SK-N-SH (cell line): ENCODE measurements at regions not wholly inside any gene's neighbourhood (a gene's known extent, or its start where the extent isn't known, plus 50 kb on each side); places are given as distances from the start of the nearest gene placed in this dataset.

ENCODE experiments used
- CTCF ChIA-PET: fragments of 300-600, 350-600 bp; formaldehyde crosslinking; extraction: SDS; loops from one replicate; lab custom pipeline; 2021; lab: Yijun Ruan, JAX
- POLR2A ChIA-PET: fragments of 350-600 bp; sonication (Branson Sonifier 250); formaldehyde crosslinking; extraction: SDS; loops from one replicate; lab custom pipeline; 2020; ENCODE audit warnings: antibody characterized with exemption, inconsistent platforms; lab: Yijun Ruan, JAX
- DNase-seq: peaks from one replicate; pipeline ENCODE4 v3.0.0; 2012
- H2AFZ ChIP-seq: fragments of 200-600 bp; sonication (generic); 2 replicates; pipeline ENCODE4 v1.8.1; 2016; ENCODE audit warnings: antibody characterized with exemption, mild to moderate bottlenecking, low read depth
- H3F3A ChIP-seq: fragments of 200-600 bp; sonication (generic); replicated peaks from 2 replicates; pipeline ENCODE3; 2016; ENCODE audit warnings: antibody characterized with exemption, mild to moderate bottlenecking; ENCODE audit not compliant: insufficient read depth
- H3K27ac ChIP-seq, 2 experiments: fragments of 200-500 bp in 1 of 2; fragments of 200-600 bp in 1 of 2; sonication (Bioruptor generic) in 1 of 2; sonication (generic), shearing (Covaris generic) in 1 of 2; 2 replicates each; pipeline versions ENCODE4 v1.5.1 to v1.6.1; 2014 to 2016; ENCODE audit warnings: low read depth in 2 of 2, inconsistent platforms in 1 of 2, low read length in 1 of 2, mild to moderate bottlenecking in 1 of 2, mixed read lengths in 1 of 2
- H3K27me3 ChIP-seq: fragments of 200-600 bp; sonication (generic), shearing (Covaris generic); 2 replicates; pipeline ENCODE4 v1.6.1; 2016; ENCODE audit warnings: mixed run types; ENCODE audit not compliant: insufficient read depth
- H3K36me3 ChIP-seq, 2 experiments: fragments of 200-500 bp in 1 of 2; fragments of 200-600 bp in 1 of 2; sonication (Bioruptor generic) in 1 of 2; sonication (generic) in 1 of 2; replicated peaks in 1 of 2; 2 replicates each; pipeline versions ENCODE3 to v1.5.1; 2014 to 2016; ENCODE audit warnings: low read length in 1 of 2, mild to moderate bottlenecking in 1 of 2; ENCODE audit not compliant: insufficient read depth in 2 of 2, control insufficient read depth in 1 of 2
- H3K4me1 ChIP-seq, 2 experiments: fragments of 200-500 bp in 1 of 2; fragments of 200-600 bp in 1 of 2; sonication (Bioruptor generic) in 1 of 2; sonication (generic), shearing (Covaris generic) in 1 of 2; 2 replicates each; pipeline versions ENCODE4 v1.5.1 to v1.6.1; 2014 to 2016; ENCODE audit warnings: low read depth in 1 of 2, low read length in 1 of 2, mixed run types in 1 of 2; ENCODE audit not compliant: insufficient read depth in 2 of 2, control insufficient read depth in 1 of 2
- H3K4me2 ChIP-seq: fragments of 200-600 bp; sonication (generic), shearing (Covaris generic); 2 replicates; pipeline ENCODE4 v1.6.1; 2017; ENCODE audit warnings: mixed run types
- H3K4me3 ChIP-seq, 2 experiments: fragments of 200-500 bp in 1 of 2; fragments of 200-600 bp in 1 of 2; sonication (Bioruptor generic) in 1 of 2; sonication (generic), shearing (Covaris generic) in 1 of 2; 2 replicates each; pipeline versions ENCODE4 v1.5.1 to v1.8.1; 2014 to 2016; ENCODE audit warnings: low read depth in 2 of 2, inconsistent platforms in 1 of 2, low read length in 1 of 2, mild to moderate bottlenecking in 1 of 2, mixed read lengths in 1 of 2, moderate library complexity in 1 of 2
- H3K79me2 ChIP-seq: fragments of 200-600 bp; sonication (generic); 2 replicates; pipeline ENCODE4 v1.8.1; 2017; ENCODE audit warnings: mild to moderate bottlenecking; ENCODE audit not compliant: insufficient read depth
- H3K9ac ChIP-seq: fragments of 200-600 bp; sonication (generic); 2 replicates; pipeline ENCODE4 v1.6.1; 2017; ENCODE audit warnings: mixed run types
- H3K9me2 ChIP-seq: fragments of 200-600 bp; sonication (generic); 2 replicates; pipeline ENCODE4 v1.6.1; 2017; ENCODE audit warnings: mixed run types
- H3K9me3 ChIP-seq: fragments of 200-600 bp; sonication (generic); 2 replicates; pipeline ENCODE4 v1.6.1; 2017; ENCODE audit warnings: mixed run types, mild to moderate bottlenecking, moderate library complexity
- H4K20me1 ChIP-seq: fragments of 200-600 bp; sonication (generic); 2 replicates; pipeline ENCODE4 v1.6.1; 2017; ENCODE audit warnings: mild to moderate bottlenecking, mixed run types; ENCODE audit not compliant: insufficient read depth
- CTCF ChIP-seq: fragments of 200-600 bp; sonication (generic); IDR thresholded peaks from 2 replicates; pipeline ENCODE4 v1.6.1; 2017; ENCODE audit warnings: antibody characterized with exemption, mild to moderate bottlenecking, moderate library complexity
- ELF1 ChIP-seq: IDR thresholded peaks from 2 replicates; pipeline ENCODE4 v1.4.0; 2012
- EZH2phosphoT487 ChIP-seq: fragments of 200-600 bp; sonication (generic); IDR thresholded peaks from 2 replicates; pipeline ENCODE4 v1.6.1; 2017; ENCODE audit warnings: low read depth, mixed run types, mild to moderate bottlenecking, antibody characterized with exemption, moderate library complexity, borderline replicate concordance
- FOSL2 ChIP-seq: IDR thresholded peaks from 2 replicates; pipeline ENCODE4 v1.4.0; 2012; ENCODE audit warnings: low read depth, mild to moderate bottlenecking, moderate library complexity, borderline replicate concordance
- FOXJ3 ChIP-seq: sonication (generic); formaldehyde crosslinking; IDR thresholded peaks from 2 replicates; pipeline ENCODE4 v1.5.1; 2020; ENCODE audit warnings: mild to moderate bottlenecking, missing genetic modification reagents
- GATA2 ChIP-seq: sonication (generic); formaldehyde crosslinking; IDR thresholded peaks from 2 replicates; pipeline ENCODE4 v1.5.0; 2020; ENCODE audit warnings: mild to moderate bottlenecking, missing genetic modification reagents
- MEF2A ChIP-seq: IDR thresholded peaks from 2 replicates; pipeline ENCODE4 v1.4.0; 2012; ENCODE audit warnings: low read depth, borderline replicate concordance
- NFIC ChIP-seq: IDR thresholded peaks from 2 replicates; pipeline ENCODE4 v1.4.0; 2012; ENCODE audit warnings: borderline replicate concordance
- PBX3 ChIP-seq: IDR thresholded peaks from 2 replicates; pipeline ENCODE4; 2012
- RAD21 ChIP-seq: IDR thresholded peaks from 2 replicates; pipeline ENCODE4 v1.6.1; 2012; ENCODE audit warnings: mild to moderate bottlenecking, low read length
- RFX5 ChIP-seq: IDR thresholded peaks from 2 replicates; pipeline ENCODE4 v1.6.1; 2012; ENCODE audit warnings: mild to moderate bottlenecking, improper control_type of control experiment, low read length
- TEAD4 ChIP-seq: IDR thresholded peaks from 2 replicates; pipeline ENCODE4 v1.4.0; 2012; ENCODE audit warnings: mild to moderate bottlenecking, borderline replicate concordance; ENCODE audit not compliant: insufficient read depth
- WGBS: methylation state at CpG from one replicate; pipeline ENCODE4 v1.1.6; 2017; ENCODE audit warnings: low lambda C conversion rate; 5-methylcytosine and 5-hydroxymethylcytosine counted together

- DNase-seq: no peak
- peak overlapping the region; percentile 59; the same call in 1 of the 2 replicates for H3K4me2 ChIP-seq
- CTCF ChIA-PET: interaction anchor here (0.8 kb wide), 1 partner anchor 9 kb away, joined by 3 read pairs; no protein-coding TSS in a partner anchor
Measured at GRCh38 chr17:5784791-5785190, 200.5 kb upstream of the NLRP1 start.

GRCh38 chr17:5785338-5785737 lies 201.0 kb upstream of the NLRP1 start:
- CTCF ChIA-PET: no interaction called here

More at GRCh38 chr17:5784791-5785190, 200.5 kb upstream of the NLRP1 start:
- no peaks in the 10 kb centered on the region for H3K9me3 ChIP-seq
- POLR2A ChIA-PET: no interaction called here
- no peaks in the 10 kb centered on the region for H3K9me2 ChIP-seq
- H3K79me2 ChIP-seq: no peaks in the 10 kb centered on the region
- 5% methylated on average over 2 of the region's 2 CpGs for WGBS
- H3K4me1 ChIP-seq: peaks cover 0 to 5% of the 10 kb centered on the region in 2 experiments; a peak in 1 of 4 replicates
- H2AFZ ChIP-seq: no peak overlapping the region
- peaks cover 7% of the 10 kb centered on the region for H3F3A ChIP-seq
- TF ChIP-seq RFX5: no peak
- TF ChIP-seq ELF1: no peak
- no peak for TF ChIP-seq RAD21
- TF ChIP-seq EZH2phosphoT487: no peak
- TF ChIP-seq, all 33 proteins: peak for 0
- H3K4me3 ChIP-seq: no peak overlapping the region
- H3K27me3 ChIP-seq: no peaks in the 10 kb centered on the region
- H3K27ac ChIP-seq: peak overlapping the region in 1 of 2 experiments; percentile 68; a peak in 2 of 4 replicates
- H3K36me3 ChIP-seq: no peaks in the 10 kb centered on the region
- H3K9ac ChIP-seq: no peak overlapping the region
- H4K20me1 ChIP-seq: no peaks in the 10 kb centered on the region

GRCh38 chr17:5785867-5786509 lies 201.7 kb upstream of the NLRP1 start:
- H3K9ac ChIP-seq: peak overlapping the region; percentile 26; the same call in 1 of the 2 replicates
- H3K27me3 ChIP-seq: no peaks in the 10 kb centered on the region
- peaks cover 0 to 5% of the 10 kb centered on the region in 2 experiments; a peak in 1 of 4 replicates for H3K4me1 ChIP-seq
- CTCF ChIA-PET: no interaction called here
- peaks cover 7% of the 10 kb centered on the region for H3F3A ChIP-seq
- no peaks in the 10 kb centered on the region for H3K9me3 ChIP-seq
- H3K27ac ChIP-seq: peak overlapping the region in 1 of 2 experiments; percentile 68; a peak in 2 of 4 replicates
- no peaks in the 10 kb centered on the region for H4K20me1 ChIP-seq
- H3K4me3 ChIP-seq: no peak overlapping the region
- peak overlapping the region; percentile 59 for H3K4me2 ChIP-seq
- POLR2A ChIA-PET: no interaction called here
- H3K79me2 ChIP-seq: no peaks in the 10 kb centered on the region
- H3K36me3 ChIP-seq: no peaks in the 10 kb centered on the region
- TF ChIP-seq TEAD4 (no peak), FOXJ3 (CRISPR knock-in tag) (no peak), ELF1 (no peak), CTCF (peak; percentile 9; the same call in 1 of the 2 replicates), EZH2phosphoT487 (no peak), NFIC (no peak), GATA2 (CRISPR knock-in tag) (no peak)
- DNase-seq: no peak
- peak overlapping the region; percentile 76; the same call in 1 of the 2 replicates for H2AFZ ChIP-seq
- WGBS: 8% methylated on average over 8 of the region's 11 CpGs
- H3K9me2 ChIP-seq: no peaks in the 10 kb centered on the region

More at GRCh38 chr17:5785338-5785737, 201.0 kb upstream of the NLRP1 start:
- Histone ChIP-seq H3K27me3 (no peaks in the 10 kb centered on the region), H3F3A (peaks cover 7% of the 10 kb centered on the region), H3K9me3 (no peaks in the 10 kb centered on the region), H3K4me2 (peak overlapping the region; percentile 59), H3K4me1 (peaks cover 0 to 5% of the 10 kb centered on the region in 2 experiments; a peak in 1 of 4 replicates), H2AFZ (peak overlapping the region; percentile 76), H3K79me2 (no peaks in the 10 kb centered on the region), H3K9ac (peak overlapping the region; percentile 26; the same call in 1 of the 2 replicates), H3K4me3 (no peak overlapping the region)
- 13% methylated on average over 4 of the region's 4 CpGs for WGBS
- TF ChIP-seq PBX3: 0 out of 2 replicates have a peak, but pooled peaks have one; percentile 16
- no peak for TF ChIP-seq MEF2A
- peak; percentile 24; the same call in 1 of the 2 replicates for TF ChIP-seq FOSL2
- TF ChIP-seq, all 33 proteins: peak for 2
- Histone ChIP-seq H3K36me3 (no peaks in the 10 kb centered on the region), H3K27ac (peak overlapping the region in 1 of 2 experiments; percentile 68; a peak in 2 of 4 replicates), H3K9me2 (no peaks in the 10 kb centered on the region), H4K20me1 (no peaks in the 10 kb centered on the region)
- DNase-seq: no peak
- POLR2A ChIA-PET: no interaction called here
